ENCODE measurements at regions not wholly inside any gene's neighbourhood (a gene's known extent, or its start where the extent isn't known, plus 50 kb on each side); places are given as distances from the start of the nearest gene placed in this dataset.
"Not testable (repeated sequence)": the region's sequence is repeated elsewhere in the genome, so short reads cannot be mapped to it uniquely, and the experiment has no call there.

DNA sequence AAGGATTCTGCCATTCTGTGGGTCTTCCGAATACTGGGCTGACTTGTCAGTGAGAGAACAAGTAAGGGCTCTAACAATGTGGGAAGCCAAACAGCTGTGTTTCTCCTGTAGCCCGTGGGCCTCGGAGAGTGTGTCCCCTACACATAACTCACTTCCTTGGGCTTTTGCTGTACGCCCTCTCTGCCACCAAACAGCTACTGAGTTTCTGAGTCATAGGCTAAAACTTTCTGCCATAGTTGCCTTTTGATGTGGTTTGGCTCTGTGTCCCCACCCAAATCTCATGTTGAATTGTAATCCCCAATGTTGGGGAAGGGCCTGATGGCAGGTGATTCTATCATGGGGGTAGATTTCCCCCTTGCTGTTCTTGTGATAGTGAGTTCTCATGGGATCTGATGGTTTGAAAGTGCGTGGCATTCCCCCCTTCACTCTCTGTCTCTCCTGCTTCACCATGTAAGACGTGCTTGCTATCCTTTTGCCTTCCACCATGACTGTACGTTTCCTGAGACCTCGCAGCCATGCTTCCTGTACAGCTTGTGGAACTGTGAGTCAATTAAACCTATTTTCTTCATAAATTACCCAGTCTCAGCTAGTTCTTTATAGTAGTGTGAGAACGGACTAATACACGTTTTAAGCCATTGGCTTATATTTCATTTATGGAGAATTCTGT lies 194.8 kb upstream of the HMCN1 start:
- DNase-seq (ENCODE audit: low spot score), result no peak

DNA sequence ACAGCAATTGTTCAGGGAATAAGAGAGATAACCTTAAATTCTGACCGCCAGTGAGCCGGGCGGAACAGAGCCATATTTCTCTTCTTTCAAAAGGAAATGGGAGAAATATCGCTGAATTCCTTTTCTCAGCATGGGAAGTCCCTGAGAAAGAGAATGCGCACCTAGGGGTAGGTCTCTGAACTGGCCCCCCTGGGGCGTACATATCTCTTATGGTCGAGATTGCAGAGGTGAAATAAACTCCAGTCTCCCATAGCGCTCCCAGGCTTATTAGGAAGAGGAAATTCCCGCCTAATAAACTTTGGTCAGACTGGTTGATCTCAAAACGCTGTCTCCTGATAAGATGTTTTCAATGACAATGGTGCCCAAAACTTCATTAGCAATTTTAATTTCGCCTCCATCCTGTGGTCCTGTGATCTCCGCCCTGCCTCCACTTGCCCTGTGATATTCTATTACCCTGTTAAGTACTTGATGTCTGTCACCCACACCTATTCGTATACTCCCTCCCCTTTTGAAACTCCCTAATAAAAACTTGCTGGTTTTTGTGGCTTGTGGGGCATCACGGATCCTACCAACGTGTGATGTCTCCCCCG lies 195.8 kb upstream of the HMCN1 start:
- DNase-seq (ENCODE audit: low spot score), result not testable (repeated sequence)

DNA sequence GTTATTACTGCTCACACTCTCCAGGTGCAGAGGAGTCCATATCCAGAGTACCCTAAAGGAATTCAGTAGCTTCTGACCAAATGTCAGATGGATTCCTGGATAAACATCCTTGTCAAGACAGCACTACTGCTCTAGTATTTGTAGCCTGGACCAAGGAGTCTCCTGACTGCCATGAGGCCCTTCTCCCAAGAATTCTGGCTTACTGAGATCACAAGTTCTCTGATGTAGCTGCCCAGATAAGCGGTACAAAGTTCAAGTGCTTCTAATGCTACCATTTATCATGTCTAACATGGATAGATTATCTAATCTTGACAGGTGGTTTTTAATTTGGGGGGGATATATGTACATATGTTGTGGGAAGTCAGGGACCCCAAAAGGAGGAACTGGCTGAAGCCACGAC lies 196.6 kb upstream of the HMCN1 start:
- DNase-seq (ENCODE audit: low spot score), result no peak

DNA sequence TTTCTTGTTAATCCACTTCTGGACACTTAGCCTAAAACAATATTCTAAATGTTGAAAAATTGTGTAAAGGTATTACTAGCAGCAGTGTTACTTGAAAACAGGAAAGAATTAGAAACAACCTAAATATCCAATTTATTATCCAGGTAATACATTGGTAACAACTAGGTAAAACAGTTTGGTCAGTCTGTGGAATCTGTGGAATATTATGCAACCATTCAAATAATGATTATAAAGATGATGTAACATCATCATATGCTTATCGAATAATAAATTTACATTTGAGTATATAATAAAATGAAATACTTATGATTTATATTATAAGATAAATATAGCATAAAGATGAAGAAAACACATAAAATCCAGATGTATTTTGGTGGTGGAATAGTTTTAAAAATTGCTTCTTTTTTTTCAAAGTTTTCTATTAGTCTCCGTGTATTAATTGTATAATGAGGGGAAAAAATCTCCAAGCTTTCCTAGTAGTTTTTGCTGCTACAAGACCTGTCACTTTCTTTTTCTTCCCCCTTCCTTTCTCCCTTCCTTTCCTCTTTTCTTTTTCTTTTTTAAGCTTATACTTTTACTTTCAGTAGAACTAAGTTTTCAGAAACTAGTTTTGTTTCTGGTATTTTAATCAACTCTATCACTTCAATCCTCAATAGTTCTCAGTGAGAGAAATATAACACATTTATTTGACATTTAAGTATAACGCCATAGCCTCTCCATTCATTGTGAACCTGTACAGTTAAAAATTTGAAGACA lies 197.8 kb upstream of the HMCN1 start:
- DNase-seq (ENCODE audit: low spot score), result no peak

DNA sequence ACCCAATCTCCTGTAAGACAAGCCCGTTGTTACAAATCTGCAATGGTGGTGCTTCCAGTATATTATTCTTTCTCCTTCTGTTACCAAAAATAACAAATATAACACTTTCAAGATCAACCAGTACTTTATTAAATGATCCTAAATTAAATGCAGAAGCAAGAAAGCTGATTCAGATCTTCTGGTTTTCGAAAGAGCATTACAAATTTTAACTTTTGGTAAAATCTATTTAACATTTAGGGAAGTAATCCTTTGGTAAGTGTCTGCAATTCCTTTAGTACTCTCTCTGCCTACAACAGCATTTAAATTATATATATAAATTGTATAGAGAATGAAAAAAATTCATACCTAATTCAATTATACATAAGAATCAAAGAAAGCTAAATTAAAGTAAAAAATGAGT lies 198.6 kb upstream of the HMCN1 start:
- DNase-seq (ENCODE audit: low spot score), result no peak

DNA sequence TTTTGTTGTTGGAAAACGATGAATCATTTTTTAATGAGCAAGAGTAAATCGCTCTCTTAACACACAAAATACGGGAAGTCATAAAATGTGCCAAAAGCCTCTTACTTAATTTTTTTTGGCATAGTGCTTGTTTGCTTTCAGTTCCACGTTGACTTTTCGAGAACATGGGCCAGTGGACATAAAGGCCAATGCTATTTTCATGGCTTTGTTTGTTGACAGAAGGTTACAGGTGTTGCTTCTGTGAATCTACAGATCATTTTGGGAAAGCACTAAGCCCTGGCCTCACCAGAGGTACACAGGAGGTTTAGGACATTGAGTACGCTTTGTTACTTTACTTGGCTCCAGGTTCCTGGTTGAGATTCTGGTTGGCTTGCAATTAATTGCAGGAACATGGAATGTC lies 199.4 kb upstream of the HMCN1 start:
- DNase-seq (ENCODE audit: low spot score), result no peak

DNA sequence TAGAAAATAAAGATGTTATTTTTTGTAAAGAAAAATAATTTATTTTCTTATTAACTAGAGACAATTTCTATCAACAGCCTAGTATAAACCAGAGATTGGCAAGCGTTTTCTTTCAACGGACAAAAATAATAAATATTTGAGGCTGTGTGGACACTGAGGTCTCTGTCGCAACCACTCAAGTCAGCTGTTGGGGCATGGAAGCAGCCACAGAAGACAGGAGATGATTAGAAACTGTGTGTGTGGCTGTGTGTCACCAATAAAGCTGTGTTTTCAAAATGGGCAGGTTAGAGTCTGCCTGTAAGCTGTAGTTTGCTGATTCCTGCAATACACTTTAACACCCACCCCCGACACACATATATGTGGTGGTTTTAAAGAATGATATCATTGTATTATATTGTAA lies 200.6 kb upstream of the HMCN1 start:
- DNase-seq (ENCODE audit: low spot score), result no peak

DNA sequence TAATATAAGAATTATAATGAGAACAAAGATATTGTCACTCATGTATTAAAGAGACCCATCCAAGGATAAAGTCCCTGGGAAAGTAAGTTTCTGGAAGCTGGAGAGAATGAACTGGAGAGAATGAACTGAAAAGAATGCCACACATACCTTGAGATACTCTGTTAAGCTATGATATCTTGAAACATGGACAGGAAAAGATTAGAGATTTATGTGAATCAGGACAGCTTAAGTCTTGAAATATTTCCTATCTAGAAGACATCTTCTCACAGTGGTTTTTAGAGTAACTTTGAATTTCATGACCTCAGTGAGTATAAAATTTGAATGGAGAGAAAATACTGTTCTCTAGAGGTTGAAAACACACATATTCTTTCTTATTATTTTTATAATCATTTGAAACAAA lies 201.3 kb upstream of the HMCN1 start:
- DNase-seq (ENCODE audit: low spot score), result no peak

DNA sequence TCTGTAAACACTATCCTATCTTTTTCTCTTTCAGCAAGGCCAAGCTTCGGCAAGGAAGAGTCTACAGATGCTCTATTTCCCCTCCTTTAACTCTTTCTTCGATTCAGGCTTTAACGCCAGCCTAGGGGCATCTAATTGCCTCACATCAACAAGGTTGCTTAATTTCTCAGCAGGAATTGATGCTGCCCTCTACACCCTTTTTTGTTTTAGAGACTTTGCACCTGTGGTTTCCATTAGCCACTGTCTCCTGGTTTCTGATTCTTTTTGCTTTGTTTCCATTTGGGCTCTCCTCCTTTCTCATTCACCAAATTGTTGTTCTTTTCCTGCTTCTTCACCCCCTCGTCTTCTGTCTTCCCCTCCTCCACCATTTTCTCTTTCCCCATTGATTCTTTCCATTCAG lies 202.4 kb upstream of the HMCN1 start:
- DNase-seq (ENCODE audit: low spot score), result no peak

DNA sequence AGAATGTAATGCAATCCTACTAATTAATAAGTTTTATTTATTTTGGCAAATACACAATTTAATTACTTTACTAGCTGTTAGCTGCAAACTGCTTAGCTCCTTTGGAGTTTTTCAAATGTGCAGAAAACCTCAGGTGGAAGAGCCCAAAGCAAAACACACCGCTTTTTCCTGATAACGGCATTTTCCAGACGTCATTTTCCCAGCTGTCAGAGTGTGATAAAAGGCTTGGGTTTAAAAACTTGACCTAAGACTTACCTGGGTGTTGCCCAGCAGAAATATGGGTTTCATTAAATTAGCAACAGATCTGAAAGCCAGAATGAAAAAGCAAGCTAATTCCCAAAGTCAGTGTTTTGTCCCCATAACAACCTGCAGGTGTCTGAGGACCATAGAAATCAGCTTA lies 204.0 kb upstream of the HMCN1 start:
- DNase-seq (ENCODE audit: low spot score), result no peak

DNA sequence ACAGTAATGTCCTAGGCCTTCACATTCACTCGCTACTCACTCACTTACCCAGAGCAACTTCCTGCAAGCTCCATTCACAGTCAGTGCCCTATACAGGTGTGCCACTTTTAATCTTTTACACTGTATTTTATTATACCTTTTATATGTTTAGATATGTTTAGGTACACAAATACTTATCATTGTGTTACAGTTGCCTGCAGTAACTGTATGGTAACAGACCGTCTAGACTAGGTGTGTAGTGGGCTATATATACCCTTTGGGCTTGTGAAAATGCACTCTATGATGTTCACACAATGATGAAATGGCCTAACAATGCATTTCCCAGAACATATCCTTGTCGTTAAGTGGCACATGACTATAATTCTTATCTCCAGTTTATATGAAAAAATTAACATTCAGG lies 204.5 kb upstream of the HMCN1 start:
- no peak for DNase-seq (ENCODE audit: low spot score)

DNA sequence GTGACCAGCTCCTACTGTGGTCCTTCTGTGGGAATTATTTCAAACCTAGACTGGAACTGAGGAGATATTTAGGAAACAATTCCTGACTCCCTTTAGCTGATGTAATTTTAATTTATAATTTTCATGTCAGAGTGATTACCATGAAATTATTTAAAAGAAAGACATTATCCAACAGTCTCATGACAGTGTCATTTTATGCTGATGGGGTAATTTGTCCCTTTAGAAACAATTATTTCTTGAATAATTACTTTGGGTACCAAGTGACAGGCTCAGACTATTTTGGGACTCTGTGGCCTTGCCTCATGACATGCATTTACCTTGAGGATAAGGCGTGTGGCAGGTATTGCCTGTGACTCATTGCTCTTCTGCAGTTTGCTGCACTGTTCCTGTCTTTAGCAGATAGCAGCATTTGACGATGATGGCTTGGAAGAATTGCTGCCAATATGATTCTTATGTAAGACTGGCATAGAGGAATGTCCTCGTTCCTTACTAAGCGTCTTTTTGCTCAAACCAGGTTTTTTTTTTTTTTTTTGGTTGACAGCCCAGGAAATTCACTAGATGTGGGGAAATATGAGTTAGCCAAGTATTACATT lies 206.0 kb upstream of the HMCN1 start:
- DNase-seq (ENCODE audit: low spot score), result no peak

DNA sequence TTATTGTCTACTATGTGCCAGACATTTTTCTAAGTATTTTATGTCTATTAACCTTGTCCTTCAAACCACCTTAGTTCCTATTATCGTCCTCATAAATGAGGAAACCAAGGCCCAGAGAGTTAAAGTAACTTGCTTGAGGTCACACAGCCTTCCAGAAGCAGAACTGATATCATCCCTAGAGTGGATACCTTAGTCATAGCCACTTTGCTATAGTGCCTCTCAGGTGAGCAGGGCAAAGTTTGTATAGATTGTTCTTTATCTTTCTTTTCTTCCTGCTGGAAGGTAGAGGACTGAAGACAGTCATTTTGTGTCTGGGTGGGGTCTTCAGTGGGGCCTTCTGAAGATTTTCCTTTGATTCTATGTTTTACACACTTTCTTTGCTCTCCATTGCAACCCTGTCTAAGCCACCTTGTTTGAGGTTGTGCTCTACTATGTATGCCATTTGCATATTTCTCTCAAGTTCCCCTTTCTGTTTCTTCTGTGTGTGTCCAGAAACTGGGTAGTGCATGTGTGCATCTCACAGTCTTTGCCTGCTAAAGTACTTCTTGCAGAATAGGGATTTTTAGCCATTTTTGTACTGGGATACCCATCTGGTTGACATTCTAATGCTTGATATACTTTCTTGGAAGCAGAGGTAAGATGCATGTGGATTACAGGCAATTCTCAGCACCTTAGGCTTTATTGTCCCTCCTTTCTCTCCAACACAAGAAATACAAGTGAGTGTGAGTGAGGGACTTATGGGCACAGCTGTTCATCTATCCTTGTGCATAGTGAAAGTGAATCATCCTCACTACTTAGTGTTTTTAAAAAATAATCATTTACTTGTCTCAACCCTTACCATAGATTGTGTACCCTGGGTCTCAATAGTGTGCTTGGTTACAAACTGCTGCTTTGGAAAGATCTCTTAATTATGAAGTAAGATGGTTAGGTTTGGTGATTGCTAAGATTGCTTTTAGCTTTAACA lies 207.6 kb upstream of the HMCN1 start:
- DNase-seq (ENCODE audit: low spot score), result no peak

DNA sequence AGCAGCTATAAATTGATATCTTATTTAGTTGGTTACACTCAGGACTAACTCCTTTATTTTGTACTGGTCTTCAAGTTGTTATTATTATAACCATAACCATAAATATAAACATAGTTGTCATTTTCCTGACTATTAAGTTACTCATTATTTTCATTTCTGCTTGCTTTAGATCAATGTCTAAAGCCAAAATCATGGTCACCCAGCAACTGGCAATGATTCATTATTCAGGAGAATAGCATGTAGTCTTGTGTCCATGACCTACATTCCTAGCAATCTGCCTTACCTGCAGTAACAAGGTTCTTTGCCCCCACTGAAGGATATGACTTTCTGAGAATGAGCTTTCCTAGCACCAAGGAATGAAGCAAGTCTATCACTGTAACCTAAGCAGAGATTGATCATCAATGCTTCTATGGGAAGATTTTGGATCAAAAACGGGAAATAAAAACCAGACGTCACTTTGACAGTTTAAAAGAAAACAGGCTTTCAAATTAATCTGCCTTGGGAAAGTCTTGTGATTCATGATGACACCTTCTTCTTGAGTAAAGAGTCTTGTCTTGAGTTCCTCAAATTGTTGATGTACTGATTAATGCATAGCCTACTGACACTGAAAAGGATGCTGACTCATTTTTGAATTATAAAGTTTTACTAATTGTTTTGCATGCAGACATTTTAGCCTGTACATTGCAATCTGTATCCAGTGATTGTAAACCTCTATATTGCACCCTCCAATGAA lies 203.3 kb upstream of the IVNS1ABP start:
- no peak for DNase-seq (ENCODE audit: low spot score)

DNA sequence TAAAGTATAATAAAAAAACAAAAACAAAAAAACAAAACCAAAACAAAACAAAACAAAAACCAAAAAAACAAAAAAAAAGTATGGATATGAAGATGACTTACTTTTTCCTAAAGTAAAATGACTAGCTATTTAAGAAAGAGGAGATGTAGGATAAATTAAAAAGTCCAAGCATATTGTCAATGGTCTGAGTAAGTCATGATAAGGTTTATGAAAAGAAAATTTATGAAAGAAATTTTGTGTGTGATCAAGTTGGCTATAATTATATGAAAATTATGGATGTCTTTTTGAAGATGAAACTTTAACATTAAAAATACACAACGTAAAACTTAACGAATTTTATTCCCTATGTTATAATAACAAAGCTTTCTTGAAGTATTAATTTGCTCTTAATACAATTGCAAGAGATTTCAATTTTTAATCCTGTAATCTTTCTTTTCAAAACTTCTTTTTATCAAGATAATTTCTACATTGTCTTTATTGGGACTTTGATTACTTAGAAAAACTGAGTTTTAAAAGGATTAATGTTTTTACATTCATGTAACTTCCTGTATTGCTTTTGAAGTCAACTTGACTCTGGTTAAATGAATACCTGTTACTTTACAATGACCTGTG lies 200.9 kb upstream of the IVNS1ABP start:
- DNase-seq (ENCODE audit: low spot score), result no peak

DNA sequence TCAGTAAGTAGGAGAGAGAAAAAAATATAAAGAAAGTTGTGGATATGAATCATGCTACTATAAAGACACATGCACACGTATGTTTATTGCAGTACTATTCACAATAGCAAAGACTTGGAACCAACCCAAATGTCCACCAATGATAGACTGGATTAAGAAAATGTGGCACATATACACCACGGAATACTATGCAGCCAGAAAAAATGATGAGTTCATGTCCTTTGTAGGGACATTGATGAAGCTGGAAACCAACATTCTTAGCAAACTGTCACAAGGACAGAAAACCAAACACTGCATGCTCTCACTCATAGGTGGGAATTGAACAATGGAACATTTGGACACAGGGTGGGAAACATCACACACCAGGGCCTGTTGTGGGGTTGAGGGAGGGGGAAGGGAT lies 200.3 kb upstream of the IVNS1ABP start:
- DNase-seq (ENCODE audit: low spot score), result not testable (repeated sequence)

DNA sequence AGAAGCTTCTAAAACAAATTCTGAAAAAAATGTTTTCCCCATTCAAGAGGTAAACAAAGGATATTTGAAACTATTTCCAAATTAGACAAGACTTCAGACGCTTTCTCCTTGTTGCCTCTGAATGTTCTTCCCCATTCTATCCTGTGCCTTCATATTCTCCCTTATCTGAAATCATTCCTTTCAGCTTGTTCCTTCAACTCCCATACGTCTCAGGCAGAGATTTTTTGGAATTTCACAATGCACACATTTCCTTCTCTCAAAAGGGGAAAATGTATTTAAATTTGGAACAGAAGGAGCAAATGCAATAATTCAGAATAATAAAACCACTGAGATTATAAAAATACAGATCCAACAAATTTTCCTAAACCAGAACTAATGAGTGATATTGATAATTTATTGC lies 198.7 kb upstream of the IVNS1ABP start:
- DNase-seq (ENCODE audit: low spot score), result no peak

DNA sequence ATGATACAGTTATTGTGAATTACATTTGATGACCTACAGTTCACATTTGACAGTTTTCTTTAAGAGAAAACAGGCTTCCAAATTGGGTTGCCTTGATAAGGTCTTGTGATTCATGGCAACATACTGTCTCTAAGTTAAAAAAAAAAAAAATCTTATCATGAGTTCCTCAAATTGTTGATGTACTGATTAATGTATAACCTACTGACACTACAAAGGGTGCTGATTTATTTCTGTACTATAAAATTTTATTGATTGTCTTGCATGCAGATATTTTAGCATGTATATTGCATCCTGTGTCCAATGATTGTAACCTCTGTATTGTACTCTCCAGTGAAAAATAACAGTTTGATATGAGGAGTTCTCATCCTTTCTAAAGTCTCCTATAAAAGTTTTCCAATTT lies 197.3 kb upstream of the IVNS1ABP start:
- DNase-seq (ENCODE audit: low spot score), result no peak

DNA sequence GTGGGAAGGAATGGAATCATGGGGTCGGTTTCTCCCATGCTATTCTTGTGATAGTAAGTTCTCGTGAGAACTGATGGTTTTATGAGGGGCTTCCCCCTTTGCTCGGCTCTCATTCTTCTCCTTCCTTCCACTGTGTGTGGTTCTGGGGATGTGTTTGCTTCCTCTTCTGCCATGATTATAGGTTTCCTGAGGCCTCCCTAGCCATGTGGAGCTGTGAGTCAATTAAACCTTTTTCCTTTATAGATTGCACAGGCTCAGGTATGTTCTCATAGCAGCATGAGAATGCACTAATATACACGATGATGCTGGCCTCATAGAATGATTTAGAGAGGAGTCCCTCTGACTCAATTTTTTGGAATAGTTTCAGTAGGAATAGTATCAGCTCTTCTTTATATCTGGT lies 195.4 kb upstream of the IVNS1ABP start:
- no peak for DNase-seq (ENCODE audit: low spot score)

DNA sequence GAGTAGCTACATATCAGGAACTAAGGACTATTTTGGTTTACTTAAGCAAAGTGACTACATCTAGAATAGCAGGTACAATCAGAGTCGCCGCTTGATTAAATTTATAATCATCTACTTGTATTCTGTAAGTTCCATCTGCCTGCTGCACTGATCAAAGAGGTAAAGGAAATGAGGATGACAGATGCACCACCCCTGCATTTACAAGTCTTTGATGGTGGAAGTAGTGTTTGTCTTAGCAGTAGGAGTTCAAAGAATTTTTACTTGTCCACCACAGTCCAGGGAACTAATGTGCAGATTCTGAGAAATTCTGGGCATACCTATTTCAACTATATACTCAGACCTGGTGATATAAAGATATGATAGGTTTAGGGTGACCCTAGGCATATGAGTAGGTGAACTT lies 184.1 kb upstream of the IVNS1ABP start:
- DNase-seq (ENCODE audit: low spot score), result no peak

Data from CD4-positive, alpha-beta T cell treated with Interleukin-6 at 100 ng/mL for 8 hours (primary cell).